ENCODE measurements at regions not wholly inside any gene's neighbourhood (a gene's known extent, or its start where the extent isn't known, plus 50 kb on each side); places are given as distances from the start of the nearest gene placed in this dataset.

DNA sequence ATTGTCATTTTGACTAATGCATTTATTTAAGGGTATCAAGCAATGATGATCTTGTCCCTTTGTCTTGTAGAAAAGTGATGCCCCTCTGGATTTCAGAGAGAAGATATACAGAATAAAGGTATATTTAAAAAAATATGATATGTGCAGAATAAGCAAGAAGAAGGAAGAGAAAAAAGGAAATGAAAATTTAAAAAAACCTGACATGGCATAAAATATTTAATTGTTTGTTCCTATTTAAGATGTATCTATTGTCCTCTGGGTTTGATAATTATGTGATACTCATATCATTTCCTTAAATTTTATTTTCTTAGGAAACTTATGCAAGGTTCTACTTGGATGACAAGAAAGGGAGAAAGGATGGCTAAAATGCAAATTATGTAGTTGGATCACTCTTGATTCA is 983.7 kb upstream of the CDH6 start:
- peaks cover 3% of the 10 kb centered on the region for H3K9me3 ChIP-seq (replicated peaks; ENCODE audit: control insufficient read depth, insufficient read depth, low read length)
- no peak for DNase-seq (ENCODE audit: low read depth, low spot score)
- no peaks in the 10 kb centered on the region for H4K20me1 ChIP-seq (replicated peaks; ENCODE audit: control insufficient read depth, extremely low read depth, insufficient read depth, low read length)
- no peak overlapping the region for H3K4me3 ChIP-seq (replicated peaks in 1 of 3; ENCODE audit: insufficient read depth in 1 of 3, low read depth in 1 of 3, low read length in 3 of 3)
- no peaks in the 10 kb centered on the region for H3K4me1 ChIP-seq (ENCODE audit: control insufficient read depth, extremely low read depth, insufficient read depth, low read length)
- no peak for FAIRE-seq
- H3K9ac ChIP-seq (replicated peaks; ENCODE audit: extremely low read depth, insufficient read depth, low read length), result no peak overlapping the region
- no peaks in the 10 kb centered on the region for H3K27me3 ChIP-seq (ENCODE audit: control insufficient read depth in 2 of 2, insufficient read depth in 2 of 2, low read length in 2 of 2)
- intact Hi-C loops (cut with micrococcal nuclease), result no loop called here
- TF ChIP-seq POLR2A (IDR thresholded peaks at IDR 0.05; ENCODE audit: low read depth, low read length), result no peak
- no peak for TF ChIP-seq MYC (IDR thresholded peaks at IDR 0.05; ENCODE audit: low read depth, low read length)
- TF ChIP-seq FOS (IDR thresholded peaks at IDR 0.05; ENCODE audit: borderline replicate concordance, insufficient read depth, low read length), result no peak
- no peak for TF ChIP-seq GATA2 (IDR thresholded peaks at IDR 0.05; ENCODE audit: insufficient read depth, insufficient read length, low read depth, low read length)
- TF ChIP-seq, protein P1, sequence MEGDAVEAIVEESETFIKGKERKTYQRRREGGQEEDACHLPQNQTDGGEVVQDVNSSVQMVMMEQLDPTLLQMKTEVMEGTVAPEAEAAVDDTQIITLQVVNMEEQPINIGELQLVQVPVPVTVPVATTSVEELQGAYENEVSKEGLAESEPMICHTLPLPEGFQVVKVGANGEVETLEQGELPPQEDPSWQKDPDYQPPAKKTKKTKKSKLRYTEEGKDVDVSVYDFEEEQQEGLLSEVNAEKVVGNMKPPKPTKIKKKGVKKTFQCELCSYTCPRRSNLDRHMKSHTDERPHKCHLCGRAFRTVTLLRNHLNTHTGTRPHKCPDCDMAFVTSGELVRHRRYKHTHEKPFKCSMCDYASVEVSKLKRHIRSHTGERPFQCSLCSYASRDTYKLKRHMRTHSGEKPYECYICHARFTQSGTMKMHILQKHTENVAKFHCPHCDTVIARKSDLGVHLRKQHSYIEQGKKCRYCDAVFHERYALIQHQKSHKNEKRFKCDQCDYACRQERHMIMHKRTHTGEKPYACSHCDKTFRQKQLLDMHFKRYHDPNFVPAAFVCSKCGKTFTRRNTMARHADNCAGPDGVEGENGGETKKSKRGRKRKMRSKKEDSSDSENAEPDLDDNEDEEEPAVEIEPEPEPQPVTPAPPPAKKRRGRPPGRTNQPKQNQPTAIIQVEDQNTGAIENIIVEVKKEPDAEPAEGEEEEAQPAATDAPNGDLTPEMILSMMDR (IDR thresholded peaks at IDR 0.05; ENCODE audit: extremely low read depth in 1 of 2, insufficient read depth in 1 of 2, low read depth in 1 of 2, low read length in 2 of 2), result no peak
- TF ChIP-seq, protein P2, sequence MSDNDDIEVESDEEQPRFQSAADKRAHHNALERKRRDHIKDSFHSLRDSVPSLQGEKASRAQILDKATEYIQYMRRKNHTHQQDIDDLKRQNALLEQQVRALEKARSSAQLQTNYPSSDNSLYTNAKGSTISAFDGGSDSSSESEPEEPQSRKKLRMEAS (IDR thresholded peaks at IDR 0.05; ENCODE audit: insufficient read depth, insufficient read length), result no peak
- no peak for TF ChIP-seq EZH2 (IDR thresholded peaks at IDR 0.05; ENCODE audit: borderline replicate concordance, low read depth, low read length, severe bottlenecking)
- no peak for TF ChIP-seq POLR2AphosphoS5 (IDR thresholded peaks at IDR 0.05; ENCODE audit: insufficient read depth, low read depth, low read length)
- no peak for TF ChIP-seq JUN (IDR thresholded peaks at IDR 0.05; ENCODE audit: borderline replicate concordance, insufficient read depth, insufficient read length, low read depth)
- BruUV-seq (replicated peaks), result no TSS peak
- H3K36me3 ChIP-seq (ENCODE audit: control insufficient read depth in 2 of 2, extremely low read depth in 1 of 2, insufficient read depth in 2 of 2, low read length in 2 of 2), result no peaks in the 10 kb centered on the region
- H3K79me2 ChIP-seq (ENCODE audit: control insufficient read depth, insufficient read depth, low read length), result no peaks in the 10 kb centered on the region
- no peak overlapping the region for H3K4me2 ChIP-seq (ENCODE audit: insufficient read depth, low read length)
- ChIA-PET POLR2A (no interaction called here), CTCF (no interaction called here)
- no peaks in the 10 kb centered on the region for H3K9me1 ChIP-seq (replicated peaks; ENCODE audit: control insufficient read depth, extremely low read depth, insufficient read depth, low read length)
- no peak overlapping the region for H2AFZ ChIP-seq (ENCODE audit: low read depth, low read length)
- dilution Hi-C loops (cut with MboI; ENCODE audit: extremely low pct_ligation_motif_present, low sequenced_read_pairs), result no loop called here
- no peak overlapping the region for H3K27ac ChIP-seq (ENCODE audit: insufficient read depth, low read depth, low read length)

Measured in endothelial cell of umbilical vein (primary cell).